ENCODE measurements at regions not wholly inside any gene's neighbourhood (a gene's known extent, or its start where the extent isn't known, plus 50 kb on each side); places are given as distances from the start of the nearest gene placed in this dataset.

- in situ Hi-C loops (cut with MboI) (no loop called here), intact Hi-C loops (cut with micrococcal nuclease) (no loop called here)
- H3K4me2 ChIP-seq (ENCODE audit: insufficient read depth, low read length), result no peak overlapping the region
- H3K9me3 ChIP-seq (replicated peaks; ENCODE audit: control insufficient read depth, insufficient read depth, low read depth, low read length), result no peaks in the 10 kb centered on the region
- DNase-seq (ENCODE audit: extremely low read depth in 1 of 4, low spot score in 3 of 4) (no peak), ATAC-seq (no peak), FAIRE-seq (no peak)
- TF ChIP-seq FOXP4 (CRISPR knock-in tag; IDR thresholded peaks at IDR 0.05; ENCODE audit: borderline replicate concordance) (no peak), ZNF197 (CRISPR knock-in tag; IDR thresholded peaks at IDR 0.05; ENCODE audit: low read depth) (no peak), RBM22 (IDR thresholded peaks at IDR 0.05; ENCODE audit: low read depth, low read length, poor library complexity, severe bottlenecking) (no peak), MAZ (CRISPR knock-in tag; conservative IDR thresholded peaks at IDR 0.05 in 1 of 2, IDR thresholded peaks at IDR 0.05 in 1 of 2) (no peak), PHF8 (IDR thresholded peaks at IDR 0.05; ENCODE audit: borderline replicate concordance, low read length) (no peak), E2F3 (CRISPR knock-in tag; IDR thresholded peaks at IDR 0.05) (no peak), CREM (IDR thresholded peaks at IDR 0.05; ENCODE audit: low read depth) (no peak), SMAD1 (IDR thresholded peaks at IDR 0.05; ENCODE audit: low read depth, low read length, partially characterized antibody) (no peak)
- no peaks in the 10 kb centered on the region for H3K9me1 ChIP-seq (ENCODE audit: control insufficient read depth, insufficient read depth, low read length)
- ChIA-PET POLR2A (interaction anchor here (0.7 to 1.5 kb wide), 2 partner anchors 16 to 71 kb away, joined by 3 to 4 read pairs; no protein-coding TSS in a partner anchor), CTCF (ENCODE audit: low intra/inter-chr PET ratio) (interaction anchor here (0.6 kb wide), 1 partner anchor 38 kb away, joined by 3 read pairs; no protein-coding TSS in a partner anchor)
- H4K20me1 ChIP-seq (replicated peaks; ENCODE audit: control insufficient read depth, insufficient read depth, low read length), result no peaks in the 10 kb centered on the region
- BruUV-seq (replicated peaks), result no TSS peak
- H3K27ac ChIP-seq (ENCODE audit: extremely low read depth, low read depth, low read length), result no peak overlapping the region
- peak overlapping the region; percentile 62 for H2AFZ ChIP-seq (ENCODE audit: low read depth, low read length)
- no peaks in the 10 kb centered on the region for H3K27me3 ChIP-seq (ENCODE audit: control insufficient read depth in 2 of 2, insufficient read depth in 2 of 2, low read length in 2 of 2)
- no peaks in the 10 kb centered on the region for H3K79me2 ChIP-seq (ENCODE audit: control insufficient read depth, insufficient read depth, low read length)
- WGBS (ENCODE audit: insufficient coverage, low coverage, missing lambda C conversion rate), result 28% methylated on average over 6 of the region's 6 CpGs
- no peaks in the 10 kb centered on the region for H3K36me3 ChIP-seq (ENCODE audit: control insufficient read depth, insufficient read depth, low read length)
- no peak overlapping the region for H3K9ac ChIP-seq (ENCODE audit: insufficient read depth in 1 of 2, low read depth in 2 of 2, low read length in 2 of 2)
- peaks cover 0 to 27% of the 10 kb centered on the region in 2 experiments; a peak in 2 of 5 replicates for H3K4me1 ChIP-seq (replicated peaks in 1 of 2; ENCODE audit: control insufficient read depth in 2 of 2, insufficient read depth in 2 of 2, low read length in 2 of 2)
- H3K4me3 ChIP-seq, result no peak overlapping the region
Measured at GRCh38 chr5:68376935-68377334, 161.4 kb downstream of the PIK3R1 start.

Measured in K562 (cell line).